OCI-LY1 (cell line): ENCODE measurements at regions not wholly inside any gene's neighbourhood (a gene's known extent, or its start where the extent isn't known, plus 50 kb on each side); places are given as distances from the start of the nearest gene placed in this dataset.

Source experiments
- H2AFZ ChIP-seq: fragments of 200-600 bp; sonication (generic), shearing (Covaris generic); 2 replicates; pipeline ENCODE4 v1.6.0; 2014; ENCODE audit warnings: antibody characterized with exemption, mild to moderate bottlenecking, low read length
- H3F3A ChIP-seq: fragments of 200-600 bp; sonication (generic), shearing (Covaris generic); 2 replicates; pipeline ENCODE4 v1.6.0; 2014; ENCODE audit warnings: mild to moderate bottlenecking, antibody characterized with exemption, low read length, moderate library complexity; ENCODE audit not compliant: insufficient read depth
- H3K27ac ChIP-seq: fragments of 200-600 bp; sonication (generic); 2 replicates; pipeline ENCODE4 v1.5.1; 2014; ENCODE audit warnings: low read length, mixed run types, mild to moderate bottlenecking, low read depth; ENCODE audit not compliant: poor library complexity, severe bottlenecking
- H3K27me3 ChIP-seq: fragments of 200-600 bp; sonication (generic); 2 replicates; pipeline ENCODE4 v1.6.0; 2014; ENCODE audit warnings: antibody characterized with exemption, mild to moderate bottlenecking, low read length, moderate library complexity; ENCODE audit not compliant: insufficient read depth
- H3K36me3 ChIP-seq: fragments of 200-600 bp; sonication (generic); 2 replicates; pipeline ENCODE4 v1.6.1; 2014; ENCODE audit warnings: mild to moderate bottlenecking, antibody characterized with exemption, low read length, moderate library complexity, mixed read lengths; ENCODE audit not compliant: insufficient read depth
- H3K4me1 ChIP-seq: fragments of 200-600 bp; sonication (generic); 2 replicates; pipeline ENCODE4 v1.5.1; 2014; ENCODE audit warnings: mild to moderate bottlenecking, low read length, moderate library complexity; ENCODE audit not compliant: insufficient read depth, severe bottlenecking
- H3K4me2 ChIP-seq: fragments of 200-600 bp; sonication (generic), shearing (Covaris generic); 2 replicates; pipeline ENCODE4 v1.6.1; 2014; ENCODE audit warnings: low read length
- H3K4me3 ChIP-seq: fragments of 200-600 bp; sonication (generic); 2 replicates; pipeline ENCODE4 v1.5.1; 2014; ENCODE audit warnings: low read length, low read depth, mild to moderate bottlenecking, mixed read lengths; ENCODE audit not compliant: poor library complexity, severe bottlenecking
- H3K79me2 ChIP-seq: fragments of 200-600 bp; shearing (Covaris generic); 2 replicates; pipeline ENCODE4 v1.6.1; 2016; ENCODE audit warnings: mixed run types, low read length, mixed read lengths; ENCODE audit not compliant: insufficient read depth
- H3K9ac ChIP-seq: fragments of 200-600 bp; sonication (generic), shearing (Covaris generic); 2 replicates; pipeline ENCODE4 v1.6.1; 2014; ENCODE audit warnings: mild to moderate bottlenecking, low read length, mixed read lengths
- H3K9me2 ChIP-seq: fragments of 200-600 bp; sonication (generic), shearing (Covaris generic); 2 replicates; pipeline ENCODE4 v1.6.1; 2014; ENCODE audit warnings: low read depth, mild to moderate bottlenecking, low read length, mixed read lengths
- H3K9me3 ChIP-seq: fragments of 200-600 bp; shearing (Covaris generic); 2 replicates; pipeline ENCODE4 v1.6.1; 2014; ENCODE audit warnings: low read length, mixed read lengths
- H4K20me1 ChIP-seq: fragments of 200-600 bp; sonication (generic), shearing (Covaris generic); 2 replicates; pipeline ENCODE4 v1.6.0; 2016; ENCODE audit warnings: mild to moderate bottlenecking, low read length; ENCODE audit not compliant: insufficient read depth
- EZH2 ChIP-seq: fragments of 200-600 bp; sonication (generic), shearing (Covaris generic); IDR thresholded peaks from 2 replicates; pipeline ENCODE4 v1.8.0; 2017; ENCODE audit warnings: borderline replicate concordance, mixed run types, mild to moderate bottlenecking, antibody characterized with exemption, low read length, moderate library complexity, mixed read lengths
- TF ChIP-seq, protein P1 (sequence below): fragments of 200-600 bp; sonication (generic), shearing (Covaris generic); IDR thresholded peaks from 2 replicates; pipeline ENCODE4 v1.5.1; 2017; ENCODE audit warnings: mild to moderate bottlenecking, antibody characterized with exemption, low read length, moderate library complexity, mixed read lengths

DNA sequence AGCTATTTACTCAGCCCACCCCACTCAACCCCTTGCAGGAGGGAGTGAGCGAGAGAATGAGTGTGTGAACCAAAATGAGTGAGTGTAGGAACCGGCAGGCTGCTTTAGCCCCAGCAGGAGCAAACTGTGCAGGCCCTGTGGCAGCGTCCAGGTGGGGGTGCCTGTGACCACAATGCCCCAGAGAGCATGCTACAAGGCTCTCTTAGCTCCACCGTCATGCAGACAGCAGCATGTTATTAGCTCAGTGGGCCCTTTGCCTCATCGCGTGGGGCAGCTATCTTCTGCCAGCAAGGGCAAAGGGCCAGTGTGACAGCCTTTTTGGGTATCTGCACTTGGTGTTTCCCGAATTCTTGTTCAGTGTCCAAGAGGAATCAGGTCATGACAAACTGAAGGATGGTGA is 271.3 kb downstream of the GPM6A start:
- Histone ChIP-seq H3K9me3 (no peaks in the 10 kb centered on the region; the same call in 1 of the 2 replicates), H3F3A (no peaks in the 10 kb centered on the region), H4K20me1 (no peaks in the 10 kb centered on the region), H3K36me3 (no peaks in the 10 kb centered on the region), H3K9me2 (no peaks in the 10 kb centered on the region), H3K27me3 (no peaks in the 10 kb centered on the region), H3K79me2 (no peaks in the 10 kb centered on the region), H3K4me1 (peaks cover 20% of the 10 kb centered on the region), H3K4me3 (no peak overlapping the region), H3K4me2 (peak overlapping the region; percentile 26; the same call in 1 of the 2 replicates), H3K27ac (no peak overlapping the region), H3K9ac (no peak overlapping the region; the same call in 1 of the 2 replicates), H2AFZ (peak overlapping the region; percentile 54; the same call in 1 of the 2 replicates)
- TF ChIP-seq EZH2, result no peak
- TF ChIP-seq, protein P1, sequence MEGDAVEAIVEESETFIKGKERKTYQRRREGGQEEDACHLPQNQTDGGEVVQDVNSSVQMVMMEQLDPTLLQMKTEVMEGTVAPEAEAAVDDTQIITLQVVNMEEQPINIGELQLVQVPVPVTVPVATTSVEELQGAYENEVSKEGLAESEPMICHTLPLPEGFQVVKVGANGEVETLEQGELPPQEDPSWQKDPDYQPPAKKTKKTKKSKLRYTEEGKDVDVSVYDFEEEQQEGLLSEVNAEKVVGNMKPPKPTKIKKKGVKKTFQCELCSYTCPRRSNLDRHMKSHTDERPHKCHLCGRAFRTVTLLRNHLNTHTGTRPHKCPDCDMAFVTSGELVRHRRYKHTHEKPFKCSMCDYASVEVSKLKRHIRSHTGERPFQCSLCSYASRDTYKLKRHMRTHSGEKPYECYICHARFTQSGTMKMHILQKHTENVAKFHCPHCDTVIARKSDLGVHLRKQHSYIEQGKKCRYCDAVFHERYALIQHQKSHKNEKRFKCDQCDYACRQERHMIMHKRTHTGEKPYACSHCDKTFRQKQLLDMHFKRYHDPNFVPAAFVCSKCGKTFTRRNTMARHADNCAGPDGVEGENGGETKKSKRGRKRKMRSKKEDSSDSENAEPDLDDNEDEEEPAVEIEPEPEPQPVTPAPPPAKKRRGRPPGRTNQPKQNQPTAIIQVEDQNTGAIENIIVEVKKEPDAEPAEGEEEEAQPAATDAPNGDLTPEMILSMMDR, result peak; percentile 9; the same call in 1 of the 2 replicates

DNA sequence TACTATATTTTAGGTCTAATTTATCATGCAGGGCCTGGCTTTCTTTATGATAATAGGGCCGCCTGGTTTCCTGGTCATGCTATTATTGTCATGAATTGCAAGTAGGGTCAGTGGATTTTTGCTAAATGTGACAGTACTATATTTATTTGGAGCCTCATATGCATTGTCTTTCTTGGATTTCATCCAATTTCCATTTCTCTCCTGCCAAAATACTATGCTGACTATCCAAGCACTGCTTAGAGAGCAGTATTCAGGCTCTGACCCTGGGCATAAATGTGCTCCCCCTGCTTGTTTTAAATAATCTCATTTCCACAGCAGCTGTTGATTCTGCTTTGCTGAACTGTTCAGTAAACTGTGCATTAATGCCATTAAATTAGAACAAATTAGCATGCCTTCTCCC is 269.3 kb downstream of the GPM6A start:
- Histone ChIP-seq H3K4me3 (no peak overlapping the region), H3K4me1 (peaks cover 13% of the 10 kb centered on the region), H3K9ac (no peak overlapping the region), H4K20me1 (no peaks in the 10 kb centered on the region), H3K27me3 (no peaks in the 10 kb centered on the region), H2AFZ (no peak overlapping the region), H3K79me2 (no peaks in the 10 kb centered on the region), H3K27ac (no peak overlapping the region), H3K36me3 (no peaks in the 10 kb centered on the region), H3K4me2 (no peak overlapping the region), H3F3A (no peaks in the 10 kb centered on the region), H3K9me3 (no peaks in the 10 kb centered on the region; the same call in 1 of the 2 replicates), H3K9me2 (no peaks in the 10 kb centered on the region)
- TF ChIP-seq EZH2, result no peak
- TF ChIP-seq, protein P1, result no peak

DNA sequence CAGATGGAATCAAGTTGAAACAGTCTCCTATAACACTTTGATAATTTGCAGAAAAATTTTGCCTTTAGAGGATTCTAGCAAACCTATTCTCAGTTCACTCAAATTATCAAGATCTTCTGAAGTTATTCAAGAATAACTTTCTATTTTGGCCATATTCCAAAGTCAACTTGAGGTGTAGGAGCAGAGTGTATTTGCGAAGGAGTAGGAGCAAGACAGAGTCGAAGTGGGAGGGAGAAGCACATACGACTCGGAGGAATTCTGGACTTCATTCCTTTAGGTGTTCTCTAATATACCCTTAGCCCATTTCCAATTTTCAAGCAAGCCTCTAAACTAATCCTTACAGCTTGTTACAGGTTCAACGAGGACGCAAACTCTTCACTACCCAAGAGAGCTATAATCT is 252.9 kb downstream of the GPM6A start:
- no peaks in the 10 kb centered on the region for H4K20me1 ChIP-seq
- no peak for TF ChIP-seq EZH2
- TF ChIP-seq, protein P1, result no peak
- no peak overlapping the region for H3K4me2 ChIP-seq
- no peaks in the 10 kb centered on the region for H3K36me3 ChIP-seq
- no peak overlapping the region for H3K9ac ChIP-seq
- 0 out of 2 replicates have a peak overlapping the region, but pooled peaks have one; percentile 49 for H2AFZ ChIP-seq
- no peak overlapping the region for H3K27ac ChIP-seq
- H3K79me2 ChIP-seq, result no peaks in the 10 kb centered on the region
- no peaks in the 10 kb centered on the region for H3F3A ChIP-seq
- no peaks in the 10 kb centered on the region for H3K27me3 ChIP-seq
- peaks cover 11% of the 10 kb centered on the region for H3K4me1 ChIP-seq
- H3K9me3 ChIP-seq, result no peaks in the 10 kb centered on the region
- no peaks in the 10 kb centered on the region for H3K9me2 ChIP-seq
- no peak overlapping the region for H3K4me3 ChIP-seq
